Liver (tissue), 8 donors: ENCODE measurements at regions not wholly inside any gene's neighbourhood (a gene's known extent, or its start where the extent isn't known, plus 50 kb on each side); places are given as distances from the start of the nearest gene placed in this dataset.

Experiments
- DNase-seq: peaks from one replicate; pipeline ENCODE4 v3.0.0-alpha.2; 2017; ENCODE audit warnings: low spot score
- H3K27ac ChIP-seq, 2 donors: one replicate each; pipeline ENCODE4 v1.7.0; 2013; ENCODE audit warnings: inconsistent platforms in 2 of 2, low read length in 2 of 2, control low read depth in 1 of 2, low read depth in 1 of 2, mild to moderate bottlenecking in 1 of 2
- H3K27me3 ChIP-seq, 4 donors: one replicate each; pipeline versions ENCODE4 v1.6.1 to v1.7.0; 2013; ENCODE audit warnings: low read length in 3 of 4, inconsistent platforms in 1 of 4, mild to moderate bottlenecking in 1 of 4, moderate library complexity in 1 of 4; ENCODE audit not compliant: control insufficient read depth in 4 of 4, insufficient read depth in 4 of 4
- H3K36me3 ChIP-seq, 4 donors: one replicate each; pipeline versions ENCODE4 v1.6.1 to v1.7.0; 2013; ENCODE audit warnings: low read length in 3 of 4, mild to moderate bottlenecking in 3 of 4, low read depth in 1 of 4, moderate library complexity in 1 of 4; ENCODE audit not compliant: control insufficient read depth in 4 of 4, insufficient read depth in 3 of 4
- H3K4me1 ChIP-seq, 4 donors: one replicate each; pipeline versions ENCODE4 v1.6.1 to v1.7.0; 2013; ENCODE audit warnings: low read length in 3 of 4, mild to moderate bottlenecking in 3 of 4, moderate library complexity in 1 of 4; ENCODE audit not compliant: control insufficient read depth in 4 of 4, insufficient read depth in 4 of 4
- H3K4me3 ChIP-seq, 3 donors: one replicate each; pipeline versions ENCODE4 v1.6.1 to v1.7.0; 2013; ENCODE audit warnings: low read length in 3 of 3, control low read depth in 1 of 3, low read depth in 1 of 3, mild to moderate bottlenecking in 1 of 3
- H3K9ac ChIP-seq, 2 donors: one replicate each; pipeline ENCODE4 v1.7.0; 2013; ENCODE audit warnings: low read length in 2 of 2, mild to moderate bottlenecking in 2 of 2, moderate library complexity in 2 of 2, control low read depth in 1 of 2, low read depth in 1 of 2
- H3K9me3 ChIP-seq, 4 donors: one replicate each; pipeline versions ENCODE4 v1.6.1 to v1.7.0; 2013; ENCODE audit warnings: low read length in 3 of 4; ENCODE audit not compliant: control insufficient read depth in 4 of 4
- EGR1 ChIP-seq, 2 donors: IDR thresholded peaks; 2 replicates each; pipeline ENCODE4 v1.6.1; 2016 to 2018; ENCODE audit warnings: antibody characterized with exemption in 2 of 2, low read depth in 2 of 2
- FOXA1 ChIP-seq: IDR thresholded peaks from 2 replicates; pipeline ENCODE4 v1.6.1; 2016; ENCODE audit warnings: antibody characterized with exemption
- FOXA2 ChIP-seq: IDR thresholded peaks from 2 replicates; pipeline ENCODE4 v1.6.1; 2016; ENCODE audit warnings: antibody characterized with exemption
- GABPA ChIP-seq, 2 donors: IDR thresholded peaks in 1 of 2; conservative IDR thresholded peaks in 1 of 2; 2 replicates each; pipeline ENCODE4 v1.6.1; 2016; ENCODE audit warnings: antibody characterized with exemption in 2 of 2, mild to moderate bottlenecking in 1 of 2, moderate library complexity in 1 of 2
- HNF4A ChIP-seq, 2 donors: conservative IDR thresholded peaks; 2 replicates each; pipeline ENCODE4 v1.6.1; 2016; ENCODE audit warnings: antibody characterized with exemption in 2 of 2, mild to moderate bottlenecking in 2 of 2
- HNF4G ChIP-seq: IDR thresholded peaks from 2 replicates; pipeline ENCODE4 v1.6.1; 2016; ENCODE audit warnings: antibody characterized with exemption
- JUND ChIP-seq, 2 donors: IDR thresholded peaks; 2 replicates each; pipeline ENCODE4 v1.6.1; 2016; ENCODE audit warnings: antibody characterized with exemption in 2 of 2
- NR2F2 ChIP-seq: IDR thresholded peaks from 2 replicates; pipeline ENCODE4 v1.6.1; 2016; ENCODE audit warnings: antibody characterized with exemption
- RAD21 ChIP-seq, 2 donors: IDR thresholded peaks; 2 replicates each; pipeline ENCODE4 v1.6.1; 2016; ENCODE audit warnings: antibody characterized with exemption in 2 of 2, mild to moderate bottlenecking in 2 of 2
- RXRA ChIP-seq, 2 donors: IDR thresholded peaks; 2 replicates each; pipeline ENCODE4 v1.6.1; 2017 to 2018; ENCODE audit warnings: antibody characterized with exemption in 2 of 2, mild to moderate bottlenecking in 1 of 2
- SP1 ChIP-seq: IDR thresholded peaks from 2 replicates; pipeline ENCODE4 v1.6.1; 2018; ENCODE audit warnings: antibody characterized with exemption, mild to moderate bottlenecking
- TAF1 ChIP-seq: conservative IDR thresholded peaks from 2 replicates; pipeline ENCODE4 v1.6.1; 2016; ENCODE audit warnings: antibody characterized with exemption, mild to moderate bottlenecking
- YY1 ChIP-seq: IDR thresholded peaks from 2 replicates; pipeline ENCODE4 v1.6.1; 2016; ENCODE audit warnings: antibody characterized with exemption, mild to moderate bottlenecking
- WGBS: extraction: QIAGEN DNeasy Blood & Tissue Kit; methylation state at CpG from one replicate; pipeline ENCODE4 v1.1.7; 2013; 5-methylcytosine and 5-hydroxymethylcytosine counted together
- TF ChIP-seq, protein P1 (sequence below): fragments of 150-350 bp; IDR thresholded peaks from 2 replicates; pipeline ENCODE4 v1.5.1; 2017; ENCODE audit warnings: improper control_type of control experiment, low read depth, low read length; ENCODE audit not compliant: missing input control
- TF ChIP-seq, protein P2 (sequence below): IDR thresholded peaks from 2 replicates; pipeline ENCODE4 v1.6.1; 2016; ENCODE audit warnings: antibody characterized with exemption
- TF ChIP-seq, protein P3 (sequence below): IDR thresholded peaks from 2 replicates; pipeline ENCODE4 v1.6.1; 2016; ENCODE audit warnings: antibody characterized with exemption
- TF ChIP-seq, protein P4 (sequence below): IDR thresholded peaks from 2 replicates; pipeline ENCODE4 v1.6.1; 2016; ENCODE audit warnings: antibody characterized with exemption, mild to moderate bottlenecking
- TF ChIP-seq, protein P5 (sequence below): IDR thresholded peaks from 2 replicates; pipeline ENCODE4 v1.6.1; 2016; ENCODE audit warnings: antibody characterized with exemption
- donor health status: healthy.
- donor health status: healthy.
- donor health status: healthy.
- donor health status: healthy.
- donor health status: healthy.

DNA sequence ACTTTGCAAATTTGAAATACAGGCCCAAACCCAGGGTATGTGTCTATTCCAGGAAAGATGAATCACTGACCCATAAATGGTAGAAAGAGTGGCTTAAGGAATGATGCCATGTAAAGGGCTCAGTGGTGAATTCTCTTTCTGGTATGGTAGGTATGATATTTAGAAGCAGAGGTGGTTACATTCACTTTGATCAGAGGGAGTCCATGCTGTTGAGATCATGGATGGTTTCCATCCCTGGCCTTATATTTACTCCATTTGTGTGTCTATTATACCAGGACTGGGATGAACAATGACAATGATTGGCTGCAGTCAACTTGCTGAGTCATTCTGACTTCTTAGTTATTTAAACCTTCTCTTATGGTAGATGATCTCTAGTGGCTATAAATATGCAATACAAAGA, 419.8 kb upstream of the LRRC4C start:
- Histone ChIP-seq H3K27ac (no peak overlapping the region), H3K4me1 (no peaks in the 10 kb centered on the region), H3K9me3 (no peaks in the 10 kb centered on the region), H3K4me3 (no peak overlapping the region), H3K27me3 (no peaks in the 10 kb centered on the region), H3K36me3 (no peaks in the 10 kb centered on the region), H3K9ac (no peak overlapping the region)
- no peak for DNase-seq
- TF ChIP-seq FOXA1 (no peak), HNF4G (no peak), TAF1 (no peak), EGR1 (IDR thresholded peaks at IDR 0.05; ENCODE audit: low read depth in 2 of 2) (no peak), NR2F2 (no peak), HNF4A (conservative IDR thresholded peaks at IDR 0.05) (no peak), YY1 (no peak), RAD21 (IDR thresholded peaks at IDR 0.05) (no peak)
- TF ChIP-seq, protein P1, sequence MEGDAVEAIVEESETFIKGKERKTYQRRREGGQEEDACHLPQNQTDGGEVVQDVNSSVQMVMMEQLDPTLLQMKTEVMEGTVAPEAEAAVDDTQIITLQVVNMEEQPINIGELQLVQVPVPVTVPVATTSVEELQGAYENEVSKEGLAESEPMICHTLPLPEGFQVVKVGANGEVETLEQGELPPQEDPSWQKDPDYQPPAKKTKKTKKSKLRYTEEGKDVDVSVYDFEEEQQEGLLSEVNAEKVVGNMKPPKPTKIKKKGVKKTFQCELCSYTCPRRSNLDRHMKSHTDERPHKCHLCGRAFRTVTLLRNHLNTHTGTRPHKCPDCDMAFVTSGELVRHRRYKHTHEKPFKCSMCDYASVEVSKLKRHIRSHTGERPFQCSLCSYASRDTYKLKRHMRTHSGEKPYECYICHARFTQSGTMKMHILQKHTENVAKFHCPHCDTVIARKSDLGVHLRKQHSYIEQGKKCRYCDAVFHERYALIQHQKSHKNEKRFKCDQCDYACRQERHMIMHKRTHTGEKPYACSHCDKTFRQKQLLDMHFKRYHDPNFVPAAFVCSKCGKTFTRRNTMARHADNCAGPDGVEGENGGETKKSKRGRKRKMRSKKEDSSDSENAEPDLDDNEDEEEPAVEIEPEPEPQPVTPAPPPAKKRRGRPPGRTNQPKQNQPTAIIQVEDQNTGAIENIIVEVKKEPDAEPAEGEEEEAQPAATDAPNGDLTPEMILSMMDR: no peak

DNA sequence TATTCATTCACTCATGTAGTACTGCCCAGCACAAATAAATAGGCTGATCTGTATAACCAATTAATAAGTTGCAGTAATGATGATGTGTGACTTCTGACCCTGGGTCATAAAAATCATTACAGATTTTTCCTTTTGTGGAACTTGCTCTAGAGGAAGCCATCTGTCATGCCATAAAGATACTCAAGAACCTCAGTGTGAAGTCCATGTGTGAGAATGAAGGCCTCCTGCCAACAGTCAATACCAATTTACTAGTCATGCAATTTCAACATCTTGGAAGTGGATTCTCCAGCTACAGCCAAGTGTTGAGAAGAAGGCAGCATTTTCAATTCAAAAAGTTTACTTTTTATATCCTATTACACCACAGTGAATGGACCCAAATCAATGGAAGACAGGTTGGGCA, 435.6 kb upstream of the LRRC4C start:
- H3K27ac ChIP-seq: no peak overlapping the region
- TF ChIP-seq, protein P2, sequence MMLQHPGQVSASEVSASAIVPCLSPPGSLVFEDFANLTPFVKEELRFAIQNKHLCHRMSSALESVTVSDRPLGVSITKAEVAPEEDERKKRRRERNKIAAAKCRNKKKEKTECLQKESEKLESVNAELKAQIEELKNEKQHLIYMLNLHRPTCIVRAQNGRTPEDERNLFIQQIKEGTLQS: no peak
- no peak for TF ChIP-seq JUND (IDR thresholded peaks at IDR 0.05)
- H3K9me3 ChIP-seq: no peaks in the 10 kb centered on the region
- H3K9ac ChIP-seq: no peak overlapping the region
- H3K4me3 ChIP-seq: no peak overlapping the region
- no peaks in the 10 kb centered on the region for H3K27me3 ChIP-seq
- H3K36me3 ChIP-seq: no peaks in the 10 kb centered on the region
- no peaks in the 10 kb centered on the region for H3K4me1 ChIP-seq
- no peak for DNase-seq

DNA sequence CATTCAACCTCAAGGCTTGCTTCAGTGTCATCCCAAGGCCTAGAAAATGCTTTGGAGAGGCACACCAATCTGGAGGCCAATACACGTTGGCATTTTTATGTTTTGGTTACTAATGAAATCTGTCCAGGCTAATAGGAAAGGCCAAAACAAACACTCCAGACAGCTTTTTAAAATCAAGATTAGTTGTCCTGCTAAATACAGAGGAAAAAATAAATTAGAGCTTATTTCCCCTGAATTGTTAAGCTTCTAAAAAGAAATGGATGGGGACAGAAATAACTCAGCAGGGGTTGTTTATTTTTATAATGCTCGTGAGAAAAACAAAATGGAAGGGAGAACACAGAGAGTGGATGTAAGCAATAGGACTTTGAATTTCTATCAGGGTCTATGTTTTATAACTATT, 438.5 kb upstream of the LRRC4C start:
- H3K27me3 ChIP-seq: no peaks in the 10 kb centered on the region
- H3K4me3 ChIP-seq: no peak overlapping the region
- no peak for TF ChIP-seq JUND (IDR thresholded peaks at IDR 0.05)
- TF ChIP-seq GABPA (IDR thresholded peaks at IDR 0.05 in 1 of 2, conservative IDR thresholded peaks at IDR 0.05 in 1 of 2): no peak
- no peak for TF ChIP-seq HNF4A (conservative IDR thresholded peaks at IDR 0.05)
- TF ChIP-seq FOXA1: no peak
- TF ChIP-seq, protein P3, sequence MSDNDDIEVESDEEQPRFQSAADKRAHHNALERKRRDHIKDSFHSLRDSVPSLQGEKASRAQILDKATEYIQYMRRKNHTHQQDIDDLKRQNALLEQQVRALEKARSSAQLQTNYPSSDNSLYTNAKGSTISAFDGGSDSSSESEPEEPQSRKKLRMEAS: no peak
- TF ChIP-seq, protein P4, sequence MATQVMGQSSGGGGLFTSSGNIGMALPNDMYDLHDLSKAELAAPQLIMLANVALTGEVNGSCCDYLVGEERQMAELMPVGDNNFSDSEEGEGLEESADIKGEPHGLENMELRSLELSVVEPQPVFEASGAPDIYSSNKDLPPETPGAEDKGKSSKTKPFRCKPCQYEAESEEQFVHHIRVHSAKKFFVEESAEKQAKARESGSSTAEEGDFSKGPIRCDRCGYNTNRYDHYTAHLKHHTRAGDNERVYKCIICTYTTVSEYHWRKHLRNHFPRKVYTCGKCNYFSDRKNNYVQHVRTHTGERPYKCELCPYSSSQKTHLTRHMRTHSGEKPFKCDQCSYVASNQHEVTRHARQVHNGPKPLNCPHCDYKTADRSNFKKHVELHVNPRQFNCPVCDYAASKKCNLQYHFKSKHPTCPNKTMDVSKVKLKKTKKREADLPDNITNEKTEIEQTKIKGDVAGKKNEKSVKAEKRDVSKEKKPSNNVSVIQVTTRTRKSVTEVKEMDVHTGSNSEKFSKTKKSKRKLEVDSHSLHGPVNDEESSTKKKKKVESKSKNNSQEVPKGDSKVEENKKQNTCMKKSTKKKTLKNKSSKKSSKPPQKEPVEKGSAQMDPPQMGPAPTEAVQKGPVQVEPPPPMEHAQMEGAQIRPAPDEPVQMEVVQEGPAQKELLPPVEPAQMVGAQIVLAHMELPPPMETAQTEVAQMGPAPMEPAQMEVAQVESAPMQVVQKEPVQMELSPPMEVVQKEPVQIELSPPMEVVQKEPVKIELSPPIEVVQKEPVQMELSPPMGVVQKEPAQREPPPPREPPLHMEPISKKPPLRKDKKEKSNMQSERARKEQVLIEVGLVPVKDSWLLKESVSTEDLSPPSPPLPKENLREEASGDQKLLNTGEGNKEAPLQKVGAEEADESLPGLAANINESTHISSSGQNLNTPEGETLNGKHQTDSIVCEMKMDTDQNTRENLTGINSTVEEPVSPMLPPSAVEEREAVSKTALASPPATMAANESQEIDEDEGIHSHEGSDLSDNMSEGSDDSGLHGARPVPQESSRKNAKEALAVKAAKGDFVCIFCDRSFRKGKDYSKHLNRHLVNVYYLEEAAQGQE: no peak
- TF ChIP-seq, protein P5, sequence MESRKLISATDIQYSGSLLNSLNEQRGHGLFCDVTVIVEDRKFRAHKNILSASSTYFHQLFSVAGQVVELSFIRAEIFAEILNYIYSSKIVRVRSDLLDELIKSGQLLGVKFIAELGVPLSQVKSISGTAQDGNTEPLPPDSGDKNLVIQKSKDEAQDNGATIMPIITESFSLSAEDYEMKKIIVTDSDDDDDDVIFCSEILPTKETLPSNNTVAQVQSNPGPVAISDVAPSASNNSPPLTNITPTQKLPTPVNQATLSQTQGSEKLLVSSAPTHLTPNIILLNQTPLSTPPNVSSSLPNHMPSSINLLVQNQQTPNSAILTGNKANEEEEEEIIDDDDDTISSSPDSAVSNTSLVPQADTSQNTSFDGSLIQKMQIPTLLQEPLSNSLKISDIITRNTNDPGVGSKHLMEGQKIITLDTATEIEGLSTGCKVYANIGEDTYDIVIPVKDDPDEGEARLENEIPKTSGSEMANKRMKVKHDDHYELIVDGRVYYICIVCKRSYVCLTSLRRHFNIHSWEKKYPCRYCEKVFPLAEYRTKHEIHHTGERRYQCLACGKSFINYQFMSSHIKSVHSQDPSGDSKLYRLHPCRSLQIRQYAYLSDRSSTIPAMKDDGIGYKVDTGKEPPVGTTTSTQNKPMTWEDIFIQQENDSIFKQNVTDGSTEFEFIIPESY: no peak
- TF ChIP-seq, protein P1: no peak
- TF ChIP-seq, protein P2: no peak
- no peak for TF ChIP-seq EGR1 (IDR thresholded peaks at IDR 0.05; ENCODE audit: low read depth in 2 of 2)
- TF ChIP-seq HNF4G: no peak
- no peak for TF ChIP-seq YY1
- TF ChIP-seq RXRA (IDR thresholded peaks at IDR 0.05): no peak
- TF ChIP-seq NR2F2: no peak
- no peak for TF ChIP-seq TAF1
- TF ChIP-seq FOXA2: no peak
- no peak for TF ChIP-seq SP1
- DNase-seq: no peak
- no peaks in the 10 kb centered on the region for H3K36me3 ChIP-seq
- H3K27ac ChIP-seq: no peak overlapping the region
- H3K9ac ChIP-seq: no peak overlapping the region
- H3K9me3 ChIP-seq: no peaks in the 10 kb centered on the region
- WGBS: 42% methylated on average over 2 of the region's 2 CpGs
- no peaks in the 10 kb centered on the region for H3K4me1 ChIP-seq
